T-helper 1 cell treated with Interleukin-12 subunit alpha and Interleukin-12 subunit beta and Interleukin-4 antibody, amounts not matched to agents 30 ng/mL and 1 ng/mL, for 36 hours (primary cell): ENCODE measurements at regions not wholly inside any gene's neighbourhood (a gene's known extent, or its start where the extent isn't known, plus 50 kb on each side); places are given as distances from the start of the nearest gene placed in this dataset.

Experiments used
- intact Hi-C: fragments of 100-400 bp; cut with micrococcal nuclease; formaldehyde crosslinking; loops from one replicate; pipeline ENCODE4 v1.15.1; 2024

- intact Hi-C loops: no loop called here
Observed at GRCh38 chr2:234677758-234678538, 181.1 kb upstream of the ARL4C start.

GRCh38 chr2:234676783-234677450 is 180.0 kb upstream of the ARL4C start:
- intact Hi-C loops: no loop called here

GRCh38 chr2:234676109-234676782 is 179.4 kb upstream of the ARL4C start:
- intact Hi-C loops: no loop called here

GRCh38 chr2:234674781-234675201 is 177.9 kb upstream of the ARL4C start:
- intact Hi-C loops: no loop called here

GRCh38 chr2:234673961-234674759 is 177.3 kb upstream of the ARL4C start:
- intact Hi-C loops: no loop called here

GRCh38 chr2:234673501-234673900 is 176.6 kb upstream of the ARL4C start:
- intact Hi-C loops: no loop called here

GRCh38 chr2:234672498-234673150 is 175.7 kb upstream of the ARL4C start:
- intact Hi-C loops: no loop called here

- intact Hi-C loops: no loop called here
Observed at GRCh38 chr2:234671716-234672115, 174.8 kb upstream of the ARL4C start.

GRCh38 chr2:234671231-234671630 is 174.3 kb upstream of the ARL4C start:
- intact Hi-C loops: no loop called here

GRCh38 chr2:234670806-234671205 is 173.9 kb upstream of the ARL4C start:
- intact Hi-C loops: no loop called here

GRCh38 chr2:234670052-234670451 is 173.2 kb upstream of the ARL4C start:
- intact Hi-C loops: no loop called here

GRCh38 chr2:234669621-234670020 is 172.7 kb upstream of the ARL4C start:
- intact Hi-C loops: no loop called here

GRCh38 chr2:234669001-234669400 is 172.1 kb upstream of the ARL4C start:
- intact Hi-C loops: no loop called here

GRCh38 chr2:234666911-234667310 is 170.0 kb upstream of the ARL4C start:
- intact Hi-C loops: no loop called here

GRCh38 chr2:234665304-234665703 is 168.4 kb upstream of the ARL4C start:
- intact Hi-C loops: no loop called here

GRCh38 chr2:234661849-234662248 is 165.0 kb upstream of the ARL4C start:
- intact Hi-C loops: no loop called here

GRCh38 chr2:234661175-234661574 is 164.3 kb upstream of the ARL4C start:
- intact Hi-C loops: no loop called here

GRCh38 chr2:234655706-234656105 is 158.8 kb upstream of the ARL4C start:
- intact Hi-C loops: no loop called here

- intact Hi-C loops: no loop called here
Observed at GRCh38 chr2:234650911-234651310, 154.0 kb upstream of the ARL4C start.

- intact Hi-C loops: no loop called here
Observed at GRCh38 chr2:234649951-234650350, 153.1 kb upstream of the ARL4C start.

- intact Hi-C loops: no loop called here
Observed at GRCh38 chr2:234643407-234643806, 146.5 kb upstream of the ARL4C start.
